OCI-LY7 (cell line): ENCODE measurements at regions not wholly inside any gene's neighbourhood (a gene's known extent, or its start where the extent isn't known, plus 50 kb on each side); places are given as distances from the start of the nearest gene placed in this dataset.

Experiments used
- CTCF ChIP-seq: fragments of 200-600 bp; sonication (generic); conservative IDR thresholded peaks from 2 replicates; pipeline ENCODE4 v1.5.1; 2014; ENCODE audit warnings: mild to moderate bottlenecking, antibody characterized with exemption, low read length, moderate library complexity, mixed read lengths
- EZH2phosphoT487 ChIP-seq: fragments of 200-600 bp; sonication (generic); IDR thresholded peaks from 2 replicates; pipeline ENCODE4 v1.6.1; 2018; ENCODE audit warnings: low read depth, borderline replicate concordance, mild to moderate bottlenecking, mixed run types, antibody characterized with exemption, low read length, moderate library complexity, mixed read lengths

- no peak for TF ChIP-seq EZH2phosphoT487
- no peak for TF ChIP-seq CTCF
Measured at GRCh38 chr18:22339913-22340312, 77.8 kb downstream of the CTAGE1 start.
